NCI-H2227 (cell line): ENCODE measurements at regions not wholly inside any gene's neighbourhood (a gene's known extent, or its start where the extent isn't known, plus 50 kb on each side); places are given as distances from the start of the nearest gene placed in this dataset.
"Not testable (repeated sequence)": the region's sequence is repeated elsewhere in the genome, so short reads cannot be mapped to it uniquely, and the experiment has no call there.

Experiments used
- DNase-seq: peaks from one replicate; lab custom pipeline; 2025; ENCODE audit not compliant: unreplicated experiment; lab: John Stamatoyannopoulos, UW

DNA sequence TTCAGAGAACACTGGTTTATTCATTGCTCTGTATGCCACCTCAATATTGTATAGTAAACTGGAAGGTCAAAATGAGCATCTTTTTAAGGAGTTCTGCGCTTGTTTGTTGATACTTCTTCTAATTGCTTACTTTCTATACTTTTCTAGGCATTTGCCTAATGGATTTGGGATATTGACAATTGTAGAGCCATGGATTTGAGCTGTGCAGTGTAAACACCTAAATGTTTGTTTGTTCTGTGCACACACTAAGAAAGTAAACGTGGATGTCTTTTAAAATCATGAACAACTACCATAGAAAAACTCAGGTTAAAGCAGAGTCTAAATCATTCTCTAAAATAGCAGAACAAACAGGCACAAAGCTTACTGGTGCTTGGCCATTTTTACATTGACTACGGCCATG, 436.6 kb upstream of the GBE1 start:
- DNase-seq: no peak

DNA sequence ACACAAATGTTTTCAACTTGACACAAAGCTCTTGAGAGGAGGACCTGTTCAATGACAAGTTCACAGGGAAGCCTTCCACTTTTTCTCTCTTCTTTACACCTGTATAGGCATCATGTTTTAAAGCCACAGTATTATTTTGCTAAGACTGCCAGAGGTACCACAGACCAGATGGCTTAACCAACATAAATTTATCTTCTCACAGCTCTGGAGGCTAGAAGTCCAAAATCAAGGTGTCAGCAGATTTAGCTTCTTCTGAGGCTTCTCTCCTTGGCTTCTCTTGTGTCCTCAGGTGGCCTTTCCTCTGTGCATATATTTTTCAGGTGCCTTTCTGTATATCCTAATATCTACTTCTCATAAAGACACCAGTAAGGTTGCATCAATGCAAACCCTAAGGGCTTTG, 435.2 kb upstream of the GBE1 start:
- DNase-seq: no peak

DNA sequence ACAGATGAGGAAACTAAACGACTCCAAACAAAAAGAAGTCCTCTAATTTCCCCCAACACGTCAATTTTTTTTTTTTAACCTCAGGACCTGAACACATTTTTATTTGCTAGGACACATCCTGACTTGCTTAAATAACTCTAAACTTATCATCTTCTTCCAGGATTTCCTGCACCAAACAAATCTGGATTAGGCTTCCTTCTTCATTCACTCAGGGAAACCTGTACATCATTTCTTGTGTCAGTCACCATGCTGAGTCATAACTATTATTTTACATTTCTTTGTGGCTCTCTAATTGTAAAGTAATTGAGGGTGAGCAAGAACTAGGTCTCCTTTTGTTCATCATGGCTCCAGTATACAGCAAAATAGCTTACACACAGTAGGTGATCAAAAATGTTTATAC, 433.4 kb upstream of the GBE1 start:
- no peak for DNase-seq

DNA sequence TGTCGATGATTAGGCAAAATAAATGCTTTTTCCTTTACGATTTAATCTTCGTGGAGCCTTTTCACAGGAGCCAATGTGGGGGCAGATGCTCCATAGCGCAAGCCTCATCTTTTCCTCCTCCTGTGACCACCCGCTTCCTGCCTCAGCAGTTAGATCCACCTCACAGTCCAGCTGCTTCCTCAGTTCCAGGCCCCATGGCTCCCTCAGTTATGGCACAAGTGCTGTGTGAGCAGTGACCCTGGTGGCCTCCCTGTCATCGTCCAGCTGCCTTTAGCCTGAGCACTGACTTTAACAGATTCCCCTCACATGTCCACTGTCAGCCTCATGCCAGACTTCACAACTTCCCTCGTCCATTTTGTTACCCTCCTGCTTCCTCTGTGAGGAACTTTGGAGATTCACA, 424.6 kb upstream of the GBE1 start:
- no peak for DNase-seq

DNA sequence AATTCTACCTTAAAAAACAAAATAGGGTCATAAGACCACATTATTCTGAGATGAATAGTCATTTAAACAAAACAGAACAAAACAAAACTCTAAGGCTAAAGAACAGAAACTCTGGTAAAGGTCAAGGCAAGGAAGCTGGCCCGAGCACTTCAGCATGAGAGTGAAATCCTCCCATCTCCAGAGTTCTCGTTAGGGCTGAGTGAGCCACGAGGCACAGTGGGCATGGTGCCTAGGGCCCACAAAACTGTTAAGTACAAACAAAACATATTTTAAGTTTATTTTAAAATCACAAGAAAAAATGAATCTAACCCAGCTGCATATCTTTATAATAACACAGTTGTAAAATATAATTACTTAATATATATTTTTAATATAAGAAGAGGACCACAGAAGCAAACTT, 417.8 kb upstream of the GBE1 start:
- DNase-seq: no peak

DNA sequence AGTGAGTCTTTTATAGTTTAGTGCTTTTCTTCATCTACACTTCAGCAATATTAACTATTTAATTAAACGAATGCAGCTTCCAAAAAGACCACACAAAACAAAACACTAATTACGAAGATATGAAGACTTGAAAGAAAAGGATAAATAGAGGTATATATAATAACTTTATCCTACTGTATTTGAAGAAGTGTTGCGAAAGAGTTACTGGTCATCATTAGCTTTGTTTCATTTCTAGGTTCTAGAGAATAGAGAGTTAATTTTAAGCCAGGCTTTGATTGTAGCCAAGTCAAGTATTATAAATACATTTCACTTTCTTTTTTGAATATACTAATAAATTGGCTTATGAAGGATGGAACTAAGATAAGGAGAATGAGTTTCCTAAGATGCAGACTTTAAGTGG, 416.8 kb upstream of the GBE1 start:
- DNase-seq: no peak

DNA sequence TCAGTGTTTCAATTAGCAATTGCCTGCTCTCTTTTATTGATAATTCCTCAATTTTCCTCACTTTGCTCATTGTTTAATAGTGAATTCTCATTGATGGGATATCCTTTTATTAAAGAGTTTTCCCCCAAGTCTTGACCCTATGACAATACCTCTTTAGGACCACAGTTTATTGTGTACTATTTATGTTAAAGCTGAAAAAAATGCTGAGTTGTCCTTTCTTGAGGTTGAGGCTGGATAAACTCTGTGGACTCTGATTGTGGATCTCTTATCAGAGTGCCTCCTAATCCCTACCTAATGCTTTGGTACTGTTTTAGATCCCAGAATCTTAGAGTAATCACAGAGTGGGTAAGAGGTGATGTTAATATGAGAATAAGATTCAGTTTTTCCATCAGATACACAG, 416.3 kb upstream of the GBE1 start:
- DNase-seq: no peak

DNA sequence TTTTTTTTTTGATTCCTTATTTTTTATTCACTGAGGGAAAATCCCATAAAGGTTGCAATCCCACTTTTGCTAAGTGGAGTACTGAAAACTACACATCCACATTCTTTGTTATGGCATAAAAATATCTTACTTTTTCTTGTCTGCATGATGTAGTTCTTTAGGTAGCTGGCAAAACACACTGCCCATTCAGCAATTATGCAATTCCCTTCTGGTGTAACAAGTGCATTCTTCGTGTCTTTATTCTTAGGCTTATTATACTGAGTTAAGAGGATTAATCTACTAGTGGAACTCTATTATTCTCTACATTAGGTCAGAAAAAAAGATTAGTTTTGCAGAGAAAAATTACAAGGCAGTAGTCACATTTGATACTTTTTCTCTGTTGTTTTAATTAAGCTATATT, 403.8 kb upstream of the GBE1 start:
- DNase-seq: no peak

DNA sequence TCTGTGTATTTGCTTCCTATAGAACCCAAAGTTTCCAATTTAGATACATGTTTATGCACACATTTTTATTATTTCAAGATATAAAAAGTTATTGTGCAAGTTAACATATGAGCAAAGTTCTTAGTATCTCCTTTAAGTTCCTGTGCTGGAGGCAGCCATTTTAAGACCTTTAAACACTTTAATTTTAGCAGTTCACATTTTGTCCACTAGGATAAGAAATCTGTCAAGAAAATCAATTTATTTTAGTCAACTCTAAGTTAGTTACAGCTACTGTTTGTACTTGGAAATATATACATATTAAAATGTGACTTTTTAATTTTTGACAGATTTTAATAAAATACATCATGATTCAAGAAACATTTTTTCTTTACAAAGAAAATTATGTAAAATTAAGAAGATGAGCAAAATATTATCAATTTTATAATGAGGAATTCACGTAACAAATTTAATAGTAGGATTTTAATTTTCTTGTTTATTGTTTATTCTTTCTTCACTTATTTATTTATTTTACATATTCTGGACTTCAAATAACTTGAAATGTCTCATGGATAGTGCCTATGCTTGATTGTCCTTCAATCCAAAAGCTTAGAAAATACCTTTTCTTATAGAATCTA, 402.6 kb upstream of the GBE1 start:
- DNase-seq: peak; percentile 6

DNA sequence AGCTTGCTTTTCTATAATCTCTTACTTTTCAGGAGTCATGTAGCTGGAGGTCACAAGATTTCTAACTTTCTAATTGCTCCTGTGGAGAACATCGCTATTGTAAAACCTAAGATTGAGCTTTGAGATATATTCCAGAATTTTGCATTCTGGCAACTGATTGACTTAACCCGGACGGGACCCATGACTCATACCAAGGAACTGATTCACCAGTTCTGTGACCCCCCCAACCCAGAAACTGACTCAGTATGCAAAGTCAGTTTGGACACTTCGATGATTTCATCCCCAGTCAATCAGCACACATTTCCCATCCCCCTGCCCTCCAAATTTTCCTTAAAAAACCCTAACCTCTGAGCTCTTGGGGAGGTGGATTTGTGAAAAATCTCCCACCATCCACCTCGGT, 396.5 kb upstream of the GBE1 start:
- DNase-seq: no peak

DNA sequence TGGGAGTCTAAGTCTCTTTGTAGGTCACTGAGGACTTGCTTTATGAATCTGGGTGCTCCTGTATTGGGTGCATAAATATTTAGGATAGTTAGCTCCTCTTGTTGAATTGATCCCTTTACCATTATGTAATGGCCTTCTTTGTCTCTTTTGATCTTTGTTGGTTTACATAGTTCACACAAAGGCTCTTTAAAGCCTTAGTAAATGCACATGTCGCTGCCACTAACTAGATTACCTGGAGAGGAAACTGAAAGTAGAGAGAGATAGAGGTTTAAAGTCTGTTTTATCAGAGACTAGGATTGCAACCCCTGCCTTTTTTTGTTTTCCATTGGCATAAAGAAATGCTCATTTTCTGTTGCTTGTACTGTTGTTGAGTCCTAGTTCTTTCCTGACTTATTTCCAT, 392.4 kb upstream of the GBE1 start:
- not testable (repeated sequence) for DNase-seq

DNA sequence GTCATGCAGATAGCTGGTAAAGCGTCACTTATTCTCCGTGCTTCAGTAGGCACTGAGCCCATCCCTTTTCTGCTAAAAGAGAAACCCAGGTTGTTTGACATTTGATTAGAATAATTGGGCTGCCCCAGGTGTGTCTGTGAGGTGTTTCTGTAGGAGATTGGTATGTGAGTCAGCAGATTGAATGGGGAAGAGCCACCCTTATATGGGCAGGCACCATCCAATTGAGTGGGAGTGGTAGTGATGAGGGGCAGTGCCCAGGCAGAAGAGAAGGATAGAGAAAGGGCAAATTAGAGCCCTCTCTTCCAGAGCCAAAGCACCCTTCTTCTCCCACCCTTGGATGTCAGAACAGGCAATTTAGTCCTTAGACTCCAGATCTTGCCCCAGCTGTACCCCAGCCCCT, 384.3 kb upstream of the GBE1 start:
- DNase-seq: no peak

DNA sequence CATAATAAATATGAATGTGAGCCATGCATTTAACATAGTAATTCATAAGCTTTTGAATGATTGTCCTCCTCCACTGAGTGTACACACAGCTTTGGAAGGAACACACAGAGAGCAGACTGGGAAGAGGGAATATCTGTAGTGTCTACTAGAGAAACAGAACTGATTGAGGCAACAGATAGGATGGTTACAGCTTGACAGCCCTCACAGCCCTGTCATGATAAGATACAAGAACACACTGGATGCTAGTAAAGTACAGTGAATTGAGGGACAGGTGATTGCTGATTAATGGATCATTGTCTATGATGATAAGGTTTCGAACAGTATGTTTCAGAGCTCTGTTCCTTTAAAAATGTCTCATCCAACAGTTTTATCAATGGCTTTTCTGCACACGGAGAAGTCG, 383.4 kb upstream of the GBE1 start:
- no peak for DNase-seq

DNA sequence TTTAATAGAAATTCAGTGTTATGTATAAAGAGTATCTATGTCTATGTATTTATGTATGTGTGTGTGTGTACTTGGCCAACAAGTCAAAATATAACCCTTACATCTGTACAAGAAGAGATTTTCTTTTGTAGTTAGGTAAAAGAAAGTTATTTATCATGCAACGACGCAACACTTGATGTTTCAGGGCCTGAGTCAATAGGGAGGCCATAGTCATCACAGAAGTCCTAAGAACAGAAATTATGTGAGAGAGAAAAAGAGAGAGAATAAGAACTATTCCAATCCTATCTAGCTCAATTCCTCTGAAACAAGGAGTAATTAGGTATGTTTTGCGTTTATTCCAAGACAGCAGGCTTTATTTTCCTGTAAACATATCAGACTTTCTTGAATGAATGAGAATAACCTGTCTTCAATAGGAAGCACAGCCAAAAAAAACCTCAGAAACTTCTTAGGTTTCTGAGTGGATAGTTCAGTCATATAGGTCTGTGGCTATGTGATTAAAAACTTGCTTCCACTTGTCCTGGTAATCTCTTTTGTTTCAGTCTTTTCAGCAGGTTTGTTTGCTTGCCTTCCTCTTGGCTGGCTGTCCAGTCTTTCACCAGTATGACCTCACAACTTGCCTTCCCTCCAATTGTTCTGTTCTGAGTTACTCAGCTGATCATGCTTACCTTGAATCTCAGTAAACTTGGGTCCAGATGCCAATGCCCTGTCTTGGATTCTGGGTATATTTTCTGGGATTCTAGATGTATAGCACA, 382.4 kb upstream of the GBE1 start:
- no peak for DNase-seq

DNA sequence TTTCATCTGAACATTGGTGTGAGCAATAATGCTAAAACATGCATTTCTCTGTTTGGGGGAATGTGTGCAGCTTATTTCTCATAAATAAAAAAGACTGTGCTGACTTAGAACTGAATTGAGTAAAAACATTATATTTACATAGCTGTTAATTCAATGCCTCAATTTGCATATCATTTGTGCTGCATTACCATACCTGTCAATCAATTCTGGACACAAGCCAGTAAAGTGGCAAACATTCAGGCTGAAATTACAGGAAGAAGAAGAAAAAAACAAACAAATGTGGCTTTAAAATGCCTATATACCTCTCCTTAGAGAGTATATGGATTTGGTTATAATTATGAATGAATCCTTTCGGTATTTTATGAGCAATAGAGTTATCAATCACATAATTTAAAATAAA, 380.1 kb upstream of the GBE1 start:
- no peak for DNase-seq

DNA sequence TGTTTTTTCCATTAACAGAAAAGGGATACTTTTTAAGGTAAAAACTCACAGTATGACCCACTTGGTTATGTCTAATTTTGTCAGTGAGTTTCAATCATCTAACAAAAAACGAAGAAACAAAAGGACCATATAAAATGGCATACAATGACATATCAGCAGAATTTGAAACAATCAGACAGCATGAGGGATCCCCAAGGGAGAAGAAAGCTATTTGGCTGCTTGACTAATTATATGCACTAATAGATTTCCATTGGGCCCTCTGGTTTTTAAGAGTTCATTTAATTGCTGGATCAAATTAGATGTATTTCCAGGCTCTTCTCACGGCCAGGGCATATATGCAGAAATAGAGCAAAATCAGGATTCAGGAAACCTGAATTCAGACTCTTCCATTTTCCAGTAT, 376.4 kb upstream of the GBE1 start:
- no peak for DNase-seq

DNA sequence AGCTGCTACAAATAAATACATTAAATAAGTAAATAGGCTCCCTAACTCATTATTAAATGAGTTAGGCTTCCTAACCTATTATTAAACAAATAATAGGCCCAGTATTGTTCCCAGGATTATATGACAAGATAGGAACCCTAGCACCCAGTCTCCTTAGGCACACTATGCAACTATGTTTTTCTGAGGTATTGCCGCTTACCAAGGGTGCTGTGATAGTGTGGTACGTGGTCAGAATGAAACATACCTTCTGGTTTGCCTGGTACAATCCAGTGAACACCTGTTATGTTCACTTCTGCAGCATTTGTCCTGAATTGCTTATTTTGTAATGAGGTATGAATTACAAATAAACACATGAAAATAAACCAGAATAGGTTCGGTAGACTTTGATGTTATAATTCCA, 375.6 kb upstream of the GBE1 start:
- DNase-seq: no peak

DNA sequence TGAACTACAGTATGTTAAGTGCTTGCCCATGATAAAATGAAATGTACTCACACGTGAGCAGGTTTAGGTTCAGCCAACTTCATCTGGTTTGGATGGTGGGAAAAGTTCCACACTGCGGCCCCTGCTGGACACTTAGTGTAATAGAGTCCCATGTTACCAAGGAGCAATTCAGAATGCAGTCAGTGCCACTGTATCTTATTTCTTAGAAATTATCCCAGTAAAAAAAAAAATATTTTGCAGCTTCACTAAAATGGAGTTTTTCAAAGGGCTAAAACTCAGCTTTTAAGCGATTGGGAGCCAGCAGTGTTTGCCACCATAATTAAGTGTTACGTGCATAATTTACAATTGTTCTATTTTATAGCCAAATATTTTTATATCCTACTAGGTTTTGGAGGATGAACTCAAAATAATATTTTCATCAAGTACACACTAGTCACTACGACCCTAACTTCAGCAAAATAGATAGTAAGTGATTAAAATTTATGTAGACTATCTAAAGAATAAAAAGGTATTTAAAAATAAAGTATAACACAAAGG, 371.7 kb upstream of the GBE1 start:
- peak; percentile 31 for DNase-seq

DNA sequence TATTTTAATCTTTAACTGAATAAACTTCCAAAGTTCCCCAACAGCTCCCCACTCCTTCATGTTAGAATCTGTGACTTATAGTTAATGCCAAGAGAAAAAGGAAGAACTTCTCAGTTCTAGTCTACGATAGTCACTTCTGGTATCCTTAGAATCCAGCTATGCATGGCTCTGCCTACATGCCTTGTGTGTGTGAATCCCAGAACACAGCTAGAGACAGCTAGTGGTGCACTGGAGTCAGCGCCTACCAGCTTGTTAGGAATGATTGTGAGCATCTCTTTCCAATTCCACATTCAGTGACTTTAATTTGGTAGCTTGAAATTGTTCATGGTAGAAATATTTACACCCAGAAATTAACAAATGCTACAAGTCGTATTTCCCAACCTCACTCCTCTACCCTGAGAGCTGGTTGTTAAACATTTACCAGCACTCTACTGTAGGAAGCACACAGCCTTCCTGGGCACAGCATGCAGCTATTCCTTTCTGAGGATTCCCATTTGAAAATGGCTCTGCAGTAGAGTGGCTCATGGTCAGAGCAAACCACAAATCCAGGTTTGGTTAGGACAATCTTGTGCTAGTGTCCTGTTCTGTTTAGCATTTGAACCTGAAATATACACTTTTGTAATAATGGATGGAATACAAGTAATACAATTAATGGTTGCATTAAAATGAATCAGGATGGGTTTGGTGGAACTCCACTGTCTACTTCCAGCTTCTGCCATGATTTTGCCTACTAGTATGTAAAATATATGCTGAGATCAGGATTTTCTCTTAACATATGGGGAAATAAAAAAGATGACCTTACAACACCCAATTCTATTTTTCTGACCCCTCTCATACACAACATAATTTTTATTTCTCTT, 371.0 kb upstream of the GBE1 start:
- no peak for DNase-seq

DNA sequence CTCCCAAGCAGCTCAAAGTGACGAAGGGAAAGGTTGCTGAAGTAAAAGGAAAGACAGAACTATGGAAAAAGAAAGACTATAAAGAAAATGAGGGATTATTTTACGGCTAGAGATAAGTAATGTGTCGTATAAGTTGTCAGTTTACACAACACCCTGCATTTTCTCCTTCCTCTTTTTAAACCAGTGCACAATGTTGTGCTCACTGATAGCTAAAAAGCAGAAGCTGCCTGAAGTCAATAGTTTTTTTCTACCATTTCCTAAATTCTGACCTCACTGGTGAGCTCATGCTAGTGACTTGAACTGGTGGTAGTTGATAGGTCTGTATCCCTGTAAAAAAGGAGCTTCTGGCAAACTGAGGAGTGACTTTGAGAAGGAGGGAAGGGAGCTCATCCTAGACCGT, 368.6 kb upstream of the GBE1 start:
- no peak for DNase-seq

DNA sequence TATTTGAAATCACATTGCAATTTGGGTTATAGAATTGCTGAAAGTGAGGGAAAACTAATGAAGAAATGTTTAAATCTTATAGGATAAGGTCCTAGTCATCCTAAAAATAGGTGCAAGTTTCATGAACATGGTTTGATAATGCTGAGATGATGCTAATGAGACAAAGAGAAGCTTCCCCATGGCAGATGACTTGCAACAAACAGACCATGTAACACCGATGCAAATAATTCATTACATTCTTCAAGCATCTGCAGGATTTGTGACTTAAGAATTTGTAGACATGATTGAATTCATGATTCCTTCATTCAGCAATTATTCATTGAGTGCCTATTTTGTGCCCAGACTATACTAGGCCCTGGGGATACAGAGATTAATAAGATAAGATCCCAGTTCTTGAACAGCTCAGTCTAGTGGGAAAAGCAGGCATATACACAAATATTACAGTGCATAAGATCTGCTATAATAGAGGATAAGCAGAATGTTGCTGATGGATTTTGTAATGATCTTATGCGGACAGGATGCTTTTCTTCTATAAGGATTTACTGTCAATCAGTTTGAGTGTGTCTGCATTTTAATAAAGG, 367.9 kb upstream of the GBE1 start:
- no peak for DNase-seq

DNA sequence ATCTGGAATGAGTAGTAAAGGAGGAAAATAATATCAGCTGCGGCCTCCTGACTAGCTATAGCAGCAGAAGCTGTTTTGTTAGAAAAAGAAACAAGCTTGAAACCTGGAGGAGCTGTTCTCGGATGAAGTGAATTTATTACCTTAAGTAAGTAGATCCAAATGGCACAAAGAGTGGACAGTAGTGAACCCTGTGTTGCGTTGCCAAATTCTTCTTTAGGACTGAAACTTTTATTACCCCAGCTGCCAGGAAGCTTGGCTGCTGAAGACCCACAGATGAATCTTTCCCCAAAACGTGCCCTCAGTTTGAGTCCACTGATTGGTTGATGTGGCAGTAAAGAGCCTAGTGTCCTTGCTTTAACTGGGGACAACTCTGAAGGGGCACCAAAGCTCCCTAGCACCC, 366.8 kb upstream of the GBE1 start:
- no peak for DNase-seq
